HepG2 (cell line): ENCODE measurements at regions not wholly inside any gene's neighbourhood (a gene's known extent, or its start where the extent isn't known, plus 50 kb on each side); places are given as distances from the start of the nearest gene placed in this dataset.

Source experiments
- ATAC-seq: fragments of 200-7000 bp; cut with Tn5 transposase; 3 replicates; pipeline ENCODE4 v1.9.1; 2020; ENCODE audit warnings: mild to moderate bottlenecking, moderate library complexity
- BruUV-seq: library from RNA; stranded (reverse); fragments of 400-500 nt; replicated peaks from 2 replicates; lab custom pipeline; 2021; lab: Mats Ljungman, UMichigan
- CTCF ChIA-PET: fragments of 300-600 bp; formaldehyde crosslinking; extraction: SDS; loops from one replicate; lab custom pipeline; 2021; ENCODE audit warnings: low total read pairs, inconsistent platforms, low intra/inter-chr PET ratio; lab: Yijun Ruan, JAX
- POLR2A ChIA-PET: fragments of 350-600 bp; sonication (Branson Sonifier 250); formaldehyde crosslinking; loops from one replicate; lab custom pipeline; 2020; ENCODE audit warnings: antibody characterized with exemption, inconsistent platforms; lab: Yijun Ruan, JAX
- DNase-seq: peaks from one replicate; pipeline ENCODE4 v3.0.0-alpha.2; 2015; ENCODE audit warnings: low spot score
- FAIRE-seq: peaks from 3 replicates; lab custom pipeline; 2011; peaks lifted over from hg19 to GRCh38; lab: Jason Lieb, UNC
- H2AFZ ChIP-seq: one replicate; pipeline ENCODE4 v1.6.1; 2011; ENCODE audit warnings: low read length, inconsistent platforms
- H3K27ac ChIP-seq: fragments of 300-600 bp; 3 replicates; pipeline ENCODE4 v1.8.0; 2011; ENCODE audit warnings: mixed run types, mild to moderate bottlenecking, mixed read lengths, low read length, inconsistent platforms; ENCODE audit not compliant: insufficient read depth; ENCODE audit errors: extremely low read length
- H3K27me3 ChIP-seq, 2 experiments: fragments of 200-600 bp in 1 of 2; 2 replicates in 1 of 2; 3 replicates in 1 of 2; pipeline versions ENCODE4 v1.6.0 to v1.8.0; 2011; ENCODE audit warnings: low read length in 2 of 2, mild to moderate bottlenecking in 2 of 2, moderate library complexity in 2 of 2, inconsistent platforms in 1 of 2; ENCODE audit not compliant: insufficient read depth in 2 of 2, control insufficient read depth in 1 of 2
- H3K36me3 ChIP-seq, 2 experiments: fragments of 200-600 bp in 1 of 2; replicated peaks in 1 of 2; 2 replicates in 1 of 2; 3 replicates in 1 of 2; pipeline versions ENCODE4 v1.5.1 to v1.8.0; 2011; ENCODE audit warnings: low read length in 2 of 2, inconsistent platforms in 1 of 2; ENCODE audit not compliant: insufficient read depth in 2 of 2, control insufficient read depth in 1 of 2
- H3K4me1 ChIP-seq: 2 replicates; pipeline ENCODE4 v1.5.1; 2012; ENCODE audit warnings: low read length, inconsistent platforms; ENCODE audit not compliant: insufficient read depth
- H3K4me2 ChIP-seq: 2 replicates; pipeline ENCODE4 v1.6.0; 2011; ENCODE audit warnings: low read depth, low read length, inconsistent platforms
- H3K4me3 ChIP-seq, 3 experiments: fragments of 200-600 bp in 1 of 3; sonication (generic), shearing (Covaris generic) in 1 of 3; replicated peaks in 1 of 3; 2 replicates each; pipeline ENCODE4 v1.5.1; 2011 to 2016; ENCODE audit warnings: low read length in 3 of 3, inconsistent platforms in 2 of 3, low read depth in 2 of 3, mild to moderate bottlenecking in 2 of 3, control low read depth in 1 of 3, mixed read lengths in 1 of 3; ENCODE audit not compliant: insufficient read depth in 1 of 3
- H3K79me2 ChIP-seq: one replicate; pipeline ENCODE4 v1.6.1; 2011; ENCODE audit warnings: low read length, inconsistent platforms; ENCODE audit not compliant: insufficient read depth
- H3K9ac ChIP-seq: 2 replicates; pipeline ENCODE4 v1.6.0; 2011; ENCODE audit warnings: mild to moderate bottlenecking, low read depth, low read length, inconsistent platforms; ENCODE audit not compliant: insufficient read depth
- H3K9me3 ChIP-seq: 2 replicates; pipeline ENCODE4 v1.5.1; 2012; ENCODE audit warnings: mild to moderate bottlenecking, low read length
- H4K20me1 ChIP-seq: 2 replicates; pipeline ENCODE4 v1.6.0; 2011; ENCODE audit warnings: inconsistent platforms, mild to moderate bottlenecking, low read length, moderate library complexity; ENCODE audit not compliant: insufficient read depth
- ATF7 ChIP-seq, 2 experiments: fragments of 450-650 bp in 1 of 2; sonication (generic) in 1 of 2; formaldehyde crosslinking in 1 of 2; IDR thresholded peaks; 2 replicates each; pipeline versions ENCODE4 v1.4.0 to v1.6.1; 2016 to 2020; ENCODE audit warnings: antibody characterized with exemption in 1 of 2, mild to moderate bottlenecking in 1 of 2, missing genetic modification reagents in 1 of 2
- DNMT1 ChIP-seq: sonication (generic); formaldehyde crosslinking; IDR thresholded peaks from 2 replicates; pipeline ENCODE4 v1.5.1; 2020; ENCODE audit warnings: mild to moderate bottlenecking, missing genetic modification reagents
- MED8 ChIP-seq: sonication (generic); formaldehyde crosslinking; IDR thresholded peaks from 2 replicates; pipeline ENCODE4 v1.8.1; 2023; ENCODE audit warnings: mild to moderate bottlenecking, missing genetic modification reagents; ENCODE audit not compliant: insufficient replicate concordance
- RXRB ChIP-seq: IDR thresholded peaks from 2 replicates; pipeline ENCODE4 v1.6.1; 2016; ENCODE audit warnings: borderline replicate concordance, missing genetic modification reagents, missing compliant biosample characterization
- SATB2 ChIP-seq: sonication (generic); formaldehyde crosslinking; IDR thresholded peaks from 2 replicates; pipeline ENCODE4 v1.5.0; 2020; ENCODE audit warnings: missing genetic modification reagents
- TCF12 ChIP-seq, 2 experiments: fragments of 450-650 bp in 1 of 2; sonication (generic) in 1 of 2; formaldehyde crosslinking in 1 of 2; IDR thresholded peaks; 2 replicates each; pipeline versions ENCODE4 v1.6.1 to v1.8.0; 2017 to 2022; ENCODE audit warnings: antibody characterized with exemption in 1 of 2, mild to moderate bottlenecking in 1 of 2, missing genetic modification reagents in 1 of 2, moderate library complexity in 1 of 2
- TOPORS ChIP-seq: sonication (generic); formaldehyde crosslinking; IDR thresholded peaks from 2 replicates; pipeline ENCODE4 v1.8.0; 2023; ENCODE audit warnings: mild to moderate bottlenecking, missing genetic modification reagents
- ZNF225 ChIP-seq: sonication (generic); formaldehyde crosslinking; IDR thresholded peaks from 2 replicates; pipeline ENCODE4 v1.4.0; 2020; ENCODE audit warnings: mild to moderate bottlenecking, missing genetic modification reagents
- ZNF264 ChIP-seq: sonication (generic); formaldehyde crosslinking; IDR thresholded peaks from 2 replicates; pipeline ENCODE4 v1.4.0; 2020; ENCODE audit warnings: missing genetic modification reagents
- ZNF292 ChIP-seq: sonication (generic); formaldehyde crosslinking; IDR thresholded peaks from 2 replicates; pipeline ENCODE4 v1.8.1; 2022; ENCODE audit warnings: mild to moderate bottlenecking, low read depth, missing genetic modification reagents, borderline replicate concordance
- ZNF451 ChIP-seq: sonication (generic); formaldehyde crosslinking; IDR thresholded peaks from 2 replicates; pipeline ENCODE4 v1.5.0; 2020; ENCODE audit warnings: mild to moderate bottlenecking, missing genetic modification reagents
- ZNF615 ChIP-seq: sonication (generic); formaldehyde crosslinking; IDR thresholded peaks from 2 replicates; pipeline ENCODE4 v1.5.0; 2020; ENCODE audit warnings: mild to moderate bottlenecking, missing genetic modification reagents, borderline replicate concordance
- WGBS: methylation state at CpG from one replicate; pipeline ENCODE4 v1.1.6; 2017; ENCODE audit warnings: low lambda C conversion rate; 5-methylcytosine and 5-hydroxymethylcytosine counted together
- in situ Hi-C: cut with HindIII; loops from 2 replicates; pipeline ENCODE4 v1.10.0; 2017; ENCODE audit warnings: low pct_unique_long_range_greater_than_20kb; ENCODE audit not compliant: extremely low pct_ligation_motif_present
- intact Hi-C: fragments of 100-400 bp; cut with micrococcal nuclease; formaldehyde crosslinking; loops from one replicate; pipeline ENCODE4 v1.10.0; 2022; ENCODE audit not compliant: unreplicated experiment
- TF ChIP-seq, protein P1 (sequence below): sonication (generic); formaldehyde crosslinking; IDR thresholded peaks from 2 replicates; pipeline ENCODE4 v1.5.0; 2020; ENCODE audit warnings: mild to moderate bottlenecking, missing genetic modification reagents
- TF ChIP-seq, protein P2 (sequence below): IDR thresholded peaks from 2 replicates; pipeline ENCODE4 v1.6.1; 2016; ENCODE audit warnings: missing compliant biosample characterization, missing genetic modification reagents, borderline replicate concordance
- TF ChIP-seq, protein P3 (sequence below): sonication (generic); formaldehyde crosslinking; IDR thresholded peaks from 2 replicates; pipeline ENCODE4 v1.5.0; 2020; ENCODE audit warnings: missing genetic modification reagents

DNA sequence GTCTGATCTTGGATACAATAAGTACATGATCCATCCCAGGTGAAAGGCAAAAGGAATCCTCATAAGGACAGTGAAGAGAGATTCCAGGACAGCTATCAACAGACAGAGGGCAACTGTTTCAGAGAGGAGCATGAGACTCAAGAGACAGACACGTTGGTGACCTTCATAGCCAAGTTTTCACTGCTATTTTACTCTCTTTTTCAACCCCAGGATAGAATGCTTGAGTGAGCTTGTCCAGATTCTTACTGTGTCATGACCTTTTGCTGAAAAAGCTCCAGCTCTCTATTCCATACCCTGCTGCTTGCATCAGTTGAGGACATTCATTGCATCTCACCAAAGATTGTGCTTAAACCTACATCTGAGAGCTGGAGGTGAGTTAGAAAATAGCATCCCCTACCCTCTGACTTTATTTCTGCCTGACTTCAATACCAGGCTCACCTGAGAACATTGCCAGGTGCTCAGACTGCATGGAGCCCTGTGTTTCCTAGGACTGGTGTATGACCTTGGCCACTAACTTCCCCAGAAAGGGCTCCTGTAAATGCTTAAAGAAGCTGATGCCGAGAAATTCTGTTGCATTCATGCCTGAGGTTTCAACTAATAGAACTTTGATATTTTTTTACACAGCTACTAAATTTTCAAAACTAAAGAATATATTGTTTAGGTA lies 70.4 kb upstream of the TMEM17 start:
- intact Hi-C loops = loop anchor here (5.0 kb wide), 1 partner anchor 616 kb away; no protein-coding TSS in a partner anchor
- no peaks in the 10 kb centered on the region for H3K27me3 ChIP-seq
- FAIRE-seq (no peak), ATAC-seq (peak; percentile 17; the same call in 2 of the 3 replicates), DNase-seq (no peak)
- H3K4me2 ChIP-seq = no peak overlapping the region
- no peaks in the 10 kb centered on the region for H3K36me3 ChIP-seq
- no TSS peak for BruUV-seq
- in situ Hi-C loops = no loop called here
- no peak overlapping the region for H3K4me3 ChIP-seq
- WGBS = 83% methylated on average over 2 of the region's 2 CpGs
- peak overlapping the region; percentile 71 for H3K27ac ChIP-seq
- 0 out of 2 replicates have a peak overlapping the region, but pooled peaks have one; percentile 7 for H3K9ac ChIP-seq
- H3K79me2 ChIP-seq = no peaks in the 10 kb centered on the region
- peak overlapping the region; percentile 78 for H2AFZ ChIP-seq
- ChIA-PET CTCF (no interaction called here), POLR2A (interaction anchor here (0.5 to 3.8 kb wide), 9 partner anchors 10 to 129 kb away, joined by 3 to 28 read pairs (median 5); partner anchors contain the start of gene EHBP1)
- H3K4me1 ChIP-seq = peaks cover 84% of the 10 kb centered on the region
- H3K9me3 ChIP-seq = no peaks in the 10 kb centered on the region
- no peaks in the 10 kb centered on the region for H4K20me1 ChIP-seq
- 0 out of 2 replicates have a peak, but pooled peaks have one; percentile 40 for TF ChIP-seq ZNF615 (CRISPR knock-in tag)
- TF ChIP-seq ZNF292 = peak; percentile 20; the same call in 1 of the 2 replicates
- no peak for TF ChIP-seq ATF7 (IDR thresholded peaks at IDR 0.05)
- TF ChIP-seq ATF7 (CRISPR knock-in tag; IDR thresholded peaks at IDR 0.05) = no peak
- no peak for TF ChIP-seq RXRB (CRISPR knock-in tag)
- TF ChIP-seq, protein P1, sequence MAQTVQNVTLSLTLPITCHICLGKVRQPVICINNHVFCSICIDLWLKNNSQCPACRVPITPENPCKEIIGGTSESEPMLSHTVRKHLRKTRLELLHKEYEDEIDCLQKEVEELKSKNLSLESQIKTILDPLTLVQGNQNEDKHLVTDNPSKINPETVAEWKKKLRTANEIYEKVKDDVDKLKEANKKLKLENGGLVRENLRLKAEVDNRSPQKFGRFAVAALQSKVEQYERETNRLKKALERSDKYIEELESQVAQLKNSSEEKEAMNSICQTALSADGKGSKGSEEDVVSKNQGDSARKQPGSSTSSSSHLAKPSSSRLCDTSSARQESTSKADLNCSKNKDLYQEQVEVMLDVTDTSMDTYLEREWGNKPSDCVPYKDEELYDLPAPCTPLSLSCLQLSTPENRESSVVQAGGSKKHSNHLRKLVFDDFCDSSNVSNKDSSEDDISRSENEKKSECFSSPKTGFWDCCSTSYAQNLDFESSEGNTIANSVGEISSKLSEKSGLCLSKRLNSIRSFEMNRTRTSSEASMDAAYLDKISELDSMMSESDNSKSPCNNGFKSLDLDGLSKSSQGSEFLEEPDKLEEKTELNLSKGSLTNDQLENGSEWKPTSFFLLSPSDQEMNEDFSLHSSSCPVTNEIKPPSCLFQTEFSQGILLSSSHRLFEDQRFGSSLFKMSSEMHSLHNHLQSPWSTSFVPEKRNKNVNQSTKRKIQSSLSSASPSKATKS (CRISPR knock-in tag) = 0 out of 2 replicates have a peak, but pooled peaks have one; percentile 17
- no peak for TF ChIP-seq DNMT1 (CRISPR knock-in tag)
- TF ChIP-seq ZNF264 (CRISPR knock-in tag) = 0 out of 2 replicates have a peak, but pooled peaks have one; percentile 49
- TF ChIP-seq ZNF451 = no peak
- TF ChIP-seq ZNF225 (CRISPR knock-in tag) = no peak
- no peak for TF ChIP-seq MED8
- no peak for TF ChIP-seq SATB2
- TF ChIP-seq, protein P2, sequence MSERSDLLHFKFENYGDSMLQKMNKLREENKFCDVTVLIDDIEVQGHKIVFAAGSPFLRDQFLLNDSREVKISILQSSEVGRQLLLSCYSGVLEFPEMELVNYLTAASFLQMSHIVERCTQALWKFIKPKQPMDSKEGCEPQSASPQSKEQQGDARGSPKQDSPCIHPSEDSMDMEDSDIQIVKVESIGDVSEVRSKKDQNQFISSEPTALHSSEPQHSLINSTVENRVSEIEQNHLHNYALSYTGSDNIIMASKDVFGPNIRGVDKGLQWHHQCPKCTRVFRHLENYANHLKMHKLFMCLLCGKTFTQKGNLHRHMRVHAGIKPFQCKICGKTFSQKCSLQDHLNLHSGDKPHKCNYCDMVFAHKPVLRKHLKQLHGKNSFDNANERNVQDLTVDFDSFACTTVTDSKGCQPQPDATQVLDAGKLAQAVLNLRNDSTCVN (CRISPR knock-in tag) = no peak
- no peak for TF ChIP-seq TOPORS (CRISPR knock-in tag)
- TF ChIP-seq, protein P3, sequence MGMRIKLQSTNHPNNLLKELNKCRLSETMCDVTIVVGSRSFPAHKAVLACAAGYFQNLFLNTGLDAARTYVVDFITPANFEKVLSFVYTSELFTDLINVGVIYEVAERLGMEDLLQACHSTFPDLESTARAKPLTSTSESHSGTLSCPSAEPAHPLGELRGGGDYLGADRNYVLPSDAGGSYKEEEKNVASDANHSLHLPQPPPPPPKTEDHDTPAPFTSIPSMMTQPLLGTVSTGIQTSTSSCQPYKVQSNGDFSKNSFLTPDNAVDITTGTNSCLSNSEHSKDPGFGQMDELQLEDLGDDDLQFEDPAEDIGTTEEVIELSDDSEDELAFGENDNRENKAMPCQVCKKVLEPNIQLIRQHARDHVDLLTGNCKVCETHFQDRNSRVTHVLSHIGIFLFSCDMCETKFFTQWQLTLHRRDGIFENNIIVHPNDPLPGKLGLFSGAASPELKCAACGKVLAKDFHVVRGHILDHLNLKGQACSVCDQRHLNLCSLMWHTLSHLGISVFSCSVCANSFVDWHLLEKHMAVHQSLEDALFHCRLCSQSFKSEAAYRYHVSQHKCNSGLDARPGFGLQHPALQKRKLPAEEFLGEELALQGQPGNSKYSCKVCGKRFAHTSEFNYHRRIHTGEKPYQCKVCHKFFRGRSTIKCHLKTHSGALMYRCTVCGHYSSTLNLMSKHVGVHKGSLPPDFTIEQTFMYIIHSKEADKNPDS (CRISPR knock-in tag) = no peak
- TF ChIP-seq TCF12 (IDR thresholded peaks at IDR 0.05) = no peak
- no peak for TF ChIP-seq TCF12 (CRISPR knock-in tag; IDR thresholded peaks at IDR 0.05)
